HG02885 (cell line): ENCODE measurements at regions not wholly inside any gene's neighbourhood (a gene's known extent, or its start where the extent isn't known, plus 50 kb on each side); places are given as distances from the start of the nearest gene placed in this dataset.

Source experiments
- ATAC-seq: cut with Tn5 transposase; IDR thresholded peaks from one replicate; pipeline ENCODE4 v1.9.1; 2021; ENCODE audit warnings: mild to moderate bottlenecking; ENCODE audit not compliant: unreplicated experiment, poor library complexity

DNA sequence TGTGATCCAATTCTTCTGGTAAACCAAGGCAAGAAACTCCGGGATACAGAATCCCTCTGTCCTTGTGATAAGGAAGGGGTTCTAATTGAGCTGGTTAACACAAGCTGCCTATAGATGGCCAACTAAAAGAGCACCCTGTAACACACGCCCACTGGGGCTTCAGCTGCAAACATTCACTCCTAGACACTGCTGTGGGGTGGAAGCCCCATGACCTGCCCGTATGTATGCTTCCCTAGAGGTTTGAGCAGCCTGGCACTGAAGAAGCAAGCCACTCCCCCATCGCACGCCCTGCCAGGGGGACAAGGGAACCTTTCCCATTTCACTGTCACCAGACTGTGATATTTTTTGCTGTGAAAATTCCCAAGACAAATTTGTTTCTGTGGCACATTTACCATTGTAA, 516.9 kb upstream of the GOLIM4 start:
- no peak for ATAC-seq

DNA sequence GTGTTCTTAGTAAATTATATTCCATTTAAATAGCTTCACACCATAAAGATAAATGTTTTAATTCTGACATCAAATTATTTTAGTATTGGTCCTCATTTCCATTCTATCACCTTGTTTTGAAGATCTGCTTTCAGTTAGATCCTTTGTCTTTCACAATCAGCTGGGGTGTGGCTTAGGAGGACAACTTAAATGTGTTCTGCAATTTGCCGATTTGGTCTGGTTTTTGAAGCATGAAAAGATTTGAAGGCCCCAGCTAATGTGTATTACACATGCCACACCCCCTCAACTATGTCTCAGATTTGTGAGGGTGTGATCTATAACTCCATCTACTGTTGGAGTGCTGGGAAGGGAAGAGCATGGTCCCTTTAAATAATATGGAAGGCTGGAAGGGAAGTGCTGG, 516.1 kb upstream of the GOLIM4 start:
- no peak for ATAC-seq

DNA sequence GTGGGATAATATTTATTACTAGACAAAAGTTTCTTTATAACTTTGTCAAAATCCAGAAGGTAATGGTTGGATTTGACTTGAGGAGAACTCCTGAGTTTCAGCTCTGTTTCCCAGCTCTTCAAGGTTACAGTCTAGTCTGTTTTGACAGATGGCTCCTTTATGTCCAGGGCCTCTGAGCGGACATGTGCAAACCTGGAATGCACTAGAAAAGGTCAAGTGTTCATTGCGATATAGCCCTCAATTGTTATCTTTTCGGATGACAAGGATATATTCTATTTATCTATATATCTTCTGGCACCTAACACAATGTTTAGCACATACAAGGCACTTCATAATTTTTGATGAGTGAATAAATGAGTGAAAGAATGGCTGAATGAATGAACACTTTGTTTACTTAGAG, 513.2 kb upstream of the GOLIM4 start:
- no peak for ATAC-seq

DNA sequence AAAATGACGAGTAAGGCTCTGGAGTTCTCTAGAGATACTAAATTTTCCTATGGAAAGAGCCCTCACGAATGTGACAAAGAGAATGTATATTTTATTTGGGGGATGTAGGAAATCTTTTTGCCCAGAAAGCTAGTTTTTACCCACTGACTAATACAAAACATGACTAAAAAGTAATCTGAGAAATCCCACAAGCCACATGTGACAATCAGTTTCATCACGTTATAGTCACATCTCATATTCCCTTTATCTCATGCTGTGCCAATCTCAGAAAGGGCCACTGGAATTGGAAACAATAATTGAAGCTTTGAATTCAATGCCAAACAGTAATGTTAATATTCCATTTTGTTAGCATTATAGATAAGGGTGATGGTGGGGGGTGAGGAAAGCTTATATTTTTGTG, 509.0 kb upstream of the GOLIM4 start:
- no peak for ATAC-seq

DNA sequence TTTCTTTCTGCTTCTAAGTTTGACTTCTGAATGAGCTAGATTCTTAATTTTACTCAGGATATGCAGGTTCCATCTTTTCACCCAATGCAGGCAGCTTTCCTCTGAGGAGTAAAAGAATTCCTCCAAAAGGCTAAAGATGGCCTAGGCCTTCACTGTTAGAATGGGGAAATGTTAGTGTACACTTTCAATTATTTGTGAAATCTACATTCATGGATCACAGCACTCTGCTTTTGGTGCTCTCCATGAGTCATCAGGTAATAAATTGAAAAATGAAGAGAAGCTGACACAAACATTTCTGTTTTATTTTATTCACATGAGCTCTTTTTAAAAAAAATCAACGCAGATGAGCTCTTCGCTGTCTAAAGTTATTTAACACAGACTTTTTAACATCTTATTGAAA, 502.5 kb upstream of the GOLIM4 start:
- ATAC-seq, result no peak

DNA sequence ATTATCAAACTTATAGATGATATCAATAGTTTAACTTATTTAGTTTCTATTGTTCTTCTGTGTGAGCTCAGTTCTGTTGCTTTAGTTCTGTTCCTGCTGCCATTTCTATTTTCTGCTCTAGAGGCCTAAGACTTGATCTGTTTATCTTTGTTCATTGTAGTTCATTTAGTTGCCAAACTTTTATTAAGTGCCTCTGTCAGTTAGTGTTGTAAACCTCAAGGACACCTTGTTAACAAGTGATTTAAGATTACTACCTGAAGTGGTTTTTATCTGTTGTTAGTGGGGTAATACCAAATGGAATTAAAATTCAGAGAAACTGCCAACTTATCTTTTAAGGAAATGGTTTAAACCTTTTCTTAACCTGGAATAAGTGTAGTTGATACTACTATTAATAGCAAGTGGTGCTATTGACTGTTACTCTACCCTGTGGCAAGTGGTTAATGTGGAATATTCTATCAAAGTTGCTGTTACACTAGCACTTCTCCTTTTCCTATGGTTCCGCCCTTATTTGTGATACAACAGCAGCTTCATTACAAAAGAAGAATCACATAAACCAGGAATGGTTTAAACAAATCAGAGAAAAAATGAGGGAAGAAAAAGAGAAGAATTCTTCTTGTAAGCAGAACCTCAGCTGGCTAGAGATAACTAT, 500.6 kb upstream of the GOLIM4 start:
- no peak for ATAC-seq

DNA sequence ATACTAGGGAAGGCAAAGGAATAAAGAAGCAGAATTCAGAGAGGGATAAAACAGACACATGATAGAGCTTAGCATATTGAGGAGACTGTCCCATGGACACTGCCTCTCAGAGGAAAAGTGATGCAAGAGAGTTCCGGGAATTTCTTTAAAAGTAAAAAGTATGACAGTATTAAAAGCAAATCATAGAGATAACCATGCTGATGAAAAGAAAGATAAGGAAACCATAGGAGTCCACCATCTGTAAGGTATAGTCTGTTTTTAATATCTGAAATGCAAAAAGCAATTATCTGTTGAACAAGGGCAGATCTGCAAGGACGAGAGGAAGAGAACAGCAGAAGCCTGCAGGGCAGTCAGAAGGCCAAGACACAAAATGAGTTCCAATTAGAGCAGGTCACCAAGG, 495.9 kb upstream of the GOLIM4 start:
- ATAC-seq, result no peak

DNA sequence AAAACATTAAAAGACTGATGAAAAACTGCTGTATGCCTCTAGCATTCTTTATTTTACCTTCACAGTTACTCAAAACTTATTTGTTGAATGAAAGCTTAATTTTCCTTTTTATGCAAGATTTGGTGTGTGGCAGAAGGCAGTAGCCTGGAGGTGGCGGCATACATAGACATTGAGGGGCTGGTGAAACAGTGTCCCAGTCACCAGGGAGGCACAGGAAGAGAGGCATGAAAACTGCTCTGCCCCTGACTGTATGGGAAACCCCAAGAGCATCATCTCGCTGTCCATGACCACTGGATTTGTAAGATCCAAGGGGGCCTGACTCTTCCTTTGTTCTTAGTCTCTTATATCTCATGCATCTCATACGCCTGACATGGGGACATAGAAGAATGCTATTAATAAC, 493.7 kb upstream of the GOLIM4 start:
- ATAC-seq, result no peak

DNA sequence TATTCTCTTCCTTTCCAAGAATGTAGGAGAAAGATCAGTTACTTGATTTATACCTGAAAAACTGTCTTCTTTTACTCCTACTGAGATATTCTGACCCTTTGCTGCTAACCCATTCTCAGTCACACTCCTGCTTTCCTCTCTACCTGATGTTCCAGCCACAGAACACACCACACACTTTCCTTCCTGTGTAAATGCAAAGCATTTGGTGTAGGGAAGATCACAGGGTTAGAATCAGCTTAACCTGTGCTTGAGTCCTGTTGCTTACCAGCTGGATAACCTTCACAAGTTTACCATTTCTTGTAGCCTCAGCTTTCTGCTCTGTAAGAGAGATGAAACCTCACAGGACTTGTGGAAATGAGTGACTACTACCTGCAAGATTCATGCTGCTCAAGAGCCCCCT, 489.8 kb upstream of the GOLIM4 start:
- ATAC-seq, result peak; percentile 73

DNA sequence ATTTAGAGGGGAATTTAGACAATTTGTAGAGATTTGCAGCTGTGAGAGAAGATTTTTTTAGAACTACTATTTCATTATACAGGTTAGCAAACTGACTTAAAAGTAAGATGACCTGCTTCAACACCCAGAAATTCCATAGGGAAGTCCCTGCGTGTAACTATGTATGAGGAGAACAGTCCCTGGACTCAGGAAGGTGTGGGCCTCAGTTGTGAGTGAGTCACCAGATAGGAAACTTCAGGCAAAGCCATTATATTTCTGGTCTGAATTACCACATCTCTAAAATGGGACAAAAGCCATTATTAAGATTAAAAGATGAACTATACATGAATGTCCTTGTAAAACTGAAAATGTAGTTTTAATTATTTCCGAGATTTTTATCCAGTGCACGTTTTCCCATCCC, 488.3 kb upstream of the GOLIM4 start:
- ATAC-seq, result no peak

DNA sequence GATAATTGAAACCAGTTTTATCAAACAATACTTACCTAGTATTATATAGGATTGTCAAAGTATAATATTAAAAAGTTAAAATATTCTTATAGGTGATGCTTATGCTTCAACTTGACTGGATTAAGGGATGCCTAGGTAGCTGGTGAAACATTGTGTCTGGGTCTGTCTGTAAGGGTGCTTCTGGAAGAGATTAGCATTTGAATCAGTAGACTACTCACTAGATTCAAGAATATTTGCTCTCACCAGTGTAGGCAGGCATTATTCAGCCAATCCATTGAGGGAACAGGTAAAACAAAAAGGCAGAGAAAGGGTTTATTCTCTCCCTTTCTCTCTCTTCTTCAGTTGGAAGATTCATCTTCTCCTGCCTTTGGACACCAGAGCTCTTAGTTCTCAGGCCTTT, 486.8 kb upstream of the GOLIM4 start:
- ATAC-seq, result no peak

DNA sequence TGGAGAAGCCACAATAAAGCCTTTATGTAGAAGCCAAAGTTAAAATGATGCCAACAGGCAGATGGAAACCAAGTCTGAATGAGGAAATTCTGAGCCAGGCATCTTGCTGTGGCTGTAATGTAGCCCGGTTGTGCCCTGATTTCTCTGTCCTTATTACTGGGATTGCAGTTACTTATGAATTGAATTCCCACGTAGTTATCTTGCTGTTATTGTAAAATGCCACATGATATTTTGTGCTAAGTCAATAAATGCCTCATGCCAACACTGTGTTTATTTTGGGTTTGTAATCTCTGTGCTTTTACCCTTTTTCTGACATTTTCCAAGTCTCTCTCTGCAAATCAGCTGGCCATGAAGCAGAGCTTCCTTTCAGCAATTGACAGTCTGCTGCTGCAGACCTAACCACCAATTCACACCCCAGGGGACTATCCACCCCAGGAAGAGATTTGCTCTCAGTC, 486.1 kb upstream of the GOLIM4 start:
- ATAC-seq, result peak; percentile 59

DNA sequence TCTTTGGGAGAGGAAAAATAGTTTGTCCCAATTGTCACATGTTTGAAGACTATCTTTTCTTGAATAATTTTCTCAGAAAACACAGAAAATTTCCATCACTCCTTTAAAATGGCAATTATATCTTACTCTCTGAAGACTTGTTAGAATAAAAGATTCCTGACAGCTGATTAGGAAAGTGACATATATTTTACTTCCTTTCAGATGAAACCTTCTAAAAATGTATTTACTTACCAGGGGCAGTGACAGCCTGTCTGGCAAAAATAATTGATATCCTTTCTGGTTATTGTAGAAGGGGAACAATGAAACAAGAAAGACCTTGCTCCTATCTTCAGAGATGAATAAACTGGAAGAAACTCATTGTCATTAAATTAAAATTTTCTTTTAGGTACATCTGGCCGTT, 483.3 kb upstream of the GOLIM4 start:
- no peak for ATAC-seq

DNA sequence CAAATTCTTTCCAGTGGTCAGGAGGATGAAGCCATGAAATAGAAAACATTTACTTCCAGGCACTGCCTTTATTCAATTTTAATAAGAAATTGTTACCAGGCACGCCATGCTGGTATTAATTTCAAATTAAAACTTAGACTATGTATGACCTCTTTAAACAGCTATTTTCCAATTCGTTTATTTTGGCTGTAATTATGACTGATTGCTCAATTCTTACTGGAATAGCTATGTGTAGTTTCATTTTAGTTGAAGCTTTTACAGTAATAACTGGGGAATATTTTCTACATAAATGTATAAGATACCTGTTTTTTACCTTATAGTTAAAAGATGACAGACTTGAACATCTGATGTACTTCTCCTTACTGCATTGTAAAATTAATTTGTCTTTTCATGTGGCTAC, 480.0 kb upstream of the GOLIM4 start:
- no peak for ATAC-seq

DNA sequence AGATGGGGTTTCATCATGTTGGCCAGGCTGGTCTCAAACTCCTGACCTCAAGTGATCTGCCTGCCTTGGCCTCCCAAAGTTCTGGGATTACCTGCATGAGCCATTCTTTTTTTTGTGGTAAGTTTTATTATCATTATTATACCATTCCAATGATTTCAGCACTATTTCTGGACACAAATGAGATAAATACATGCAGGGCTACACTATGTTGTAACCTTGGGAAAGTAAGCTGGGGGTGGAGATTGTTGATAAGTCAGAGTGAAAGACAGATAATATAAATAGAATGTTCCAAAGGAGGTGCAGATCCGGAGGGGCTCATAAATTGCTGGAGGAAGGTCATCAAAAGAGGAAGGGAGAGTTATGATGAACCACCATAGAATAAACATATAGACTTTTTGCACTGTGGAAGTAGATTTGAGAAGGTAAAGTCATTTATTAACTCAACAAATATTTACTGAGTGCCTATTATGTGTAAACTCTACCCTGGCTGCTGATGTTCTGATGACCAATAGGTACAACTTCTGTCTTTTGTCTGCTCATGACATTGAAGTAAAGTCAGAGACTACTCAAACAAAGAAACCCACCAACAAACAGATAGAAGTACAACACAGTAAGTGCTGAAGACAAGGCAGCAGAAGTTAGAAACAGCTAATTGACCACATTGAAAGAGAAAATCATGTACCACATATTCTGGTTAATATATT, 478.9 kb upstream of the GOLIM4 start:
- no peak for ATAC-seq

DNA sequence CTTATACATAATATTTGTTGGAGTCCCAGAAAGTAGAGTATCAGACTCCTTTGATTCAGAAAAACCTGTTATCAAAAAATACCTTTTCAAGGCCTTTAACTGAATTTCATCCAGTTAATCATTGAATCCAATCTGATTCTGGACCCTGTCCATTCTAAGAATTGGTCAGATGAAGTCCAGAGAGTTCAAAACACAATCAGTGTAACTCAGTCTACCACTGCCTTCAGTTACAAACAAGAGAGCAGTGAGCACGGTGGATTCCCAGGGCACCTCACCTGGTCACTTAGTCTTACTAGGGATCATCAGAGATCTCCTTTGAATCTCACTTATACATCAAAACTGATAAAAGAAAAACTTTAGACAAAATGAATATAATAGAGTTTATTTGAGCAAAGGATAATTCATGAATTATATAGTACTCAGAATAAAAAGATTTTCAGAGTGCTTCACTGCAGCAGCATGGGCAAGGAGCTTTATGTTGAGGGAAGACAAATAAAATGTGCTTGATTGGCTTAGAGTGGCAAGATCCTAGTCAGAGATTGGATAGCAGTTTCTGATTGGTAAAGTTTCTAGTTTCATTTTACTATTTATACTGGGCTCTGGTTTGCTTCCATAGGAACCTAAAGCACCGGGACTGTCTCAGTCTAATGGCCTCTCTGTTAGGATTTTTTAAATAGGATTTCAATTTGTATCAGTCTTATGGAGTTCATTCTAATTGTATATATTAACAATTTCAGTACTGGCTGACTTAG, 474.9 kb upstream of the GOLIM4 start:
- no peak for ATAC-seq

DNA sequence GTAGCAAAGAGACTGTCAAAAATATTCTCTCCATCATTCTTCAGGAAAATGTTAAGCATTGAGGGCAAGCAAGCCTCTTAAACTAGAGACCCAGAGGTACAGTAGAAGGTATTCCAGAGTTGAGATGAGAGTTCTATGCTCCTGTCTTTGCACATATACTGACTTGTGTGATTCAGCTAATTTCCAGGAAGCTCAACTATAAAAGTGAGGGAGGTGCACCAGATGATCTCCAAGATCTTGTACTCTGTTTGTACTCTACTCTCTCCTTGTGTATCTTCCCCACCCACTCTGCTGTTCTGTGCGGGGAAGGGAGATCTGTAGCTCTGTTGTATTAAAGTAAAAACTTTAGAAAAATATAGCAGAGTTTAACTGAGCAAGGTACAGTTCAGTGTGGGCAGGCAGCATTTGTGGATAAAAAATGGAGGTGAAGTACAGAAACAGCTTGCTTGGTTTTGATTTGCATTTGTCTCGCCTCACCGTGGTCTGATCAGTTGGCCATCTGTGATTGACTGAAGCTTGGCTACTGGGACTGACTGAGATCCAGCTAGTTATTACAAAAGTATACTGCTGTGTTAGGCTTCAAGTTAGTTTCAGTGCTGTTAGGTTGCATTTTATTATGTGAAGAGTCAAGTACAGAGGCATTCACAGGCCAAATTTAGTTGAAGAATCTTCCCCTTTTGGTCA, 463.1 kb upstream of the GOLIM4 start:
- peak; percentile 63 for ATAC-seq

DNA sequence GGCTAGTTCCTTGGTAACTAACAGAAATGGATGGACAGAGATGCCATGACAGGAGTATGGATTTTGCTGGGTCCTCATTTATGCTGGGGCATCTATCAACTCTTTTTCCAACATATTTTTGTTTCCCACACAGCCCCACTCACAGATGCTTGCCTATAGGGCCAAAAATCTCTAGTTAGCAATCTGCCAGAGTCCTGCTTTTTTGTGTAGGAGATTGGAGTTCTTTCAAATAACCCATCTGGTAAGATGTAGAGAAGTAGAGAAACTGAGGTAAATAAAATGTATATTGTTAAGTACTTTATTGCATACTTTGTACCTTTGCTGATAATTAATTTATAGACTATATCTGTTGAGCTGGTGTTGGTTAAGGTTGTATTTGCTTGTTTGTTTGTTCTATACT, 456.5 kb upstream of the GOLIM4 start:
- no peak for ATAC-seq

DNA sequence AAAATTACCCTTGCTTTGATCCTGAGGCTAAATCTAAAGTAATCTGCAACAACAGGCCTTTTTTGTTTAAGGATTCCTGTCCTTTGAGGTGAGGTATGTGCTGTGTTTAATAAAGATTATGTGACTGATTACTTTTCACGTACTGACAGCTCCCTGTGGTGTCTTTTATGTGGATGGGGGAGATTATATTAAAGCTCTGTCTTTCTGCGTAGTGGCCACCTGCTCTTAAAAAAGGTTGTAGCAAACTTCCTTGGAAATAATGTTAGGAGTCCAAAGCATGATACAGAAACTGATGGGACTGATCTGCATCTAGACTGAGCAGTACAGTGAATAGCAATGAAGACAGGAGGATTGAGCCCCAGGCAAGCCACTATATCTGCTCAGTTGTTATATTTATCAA, 453.0 kb upstream of the GOLIM4 start:
- ATAC-seq, result no peak

DNA sequence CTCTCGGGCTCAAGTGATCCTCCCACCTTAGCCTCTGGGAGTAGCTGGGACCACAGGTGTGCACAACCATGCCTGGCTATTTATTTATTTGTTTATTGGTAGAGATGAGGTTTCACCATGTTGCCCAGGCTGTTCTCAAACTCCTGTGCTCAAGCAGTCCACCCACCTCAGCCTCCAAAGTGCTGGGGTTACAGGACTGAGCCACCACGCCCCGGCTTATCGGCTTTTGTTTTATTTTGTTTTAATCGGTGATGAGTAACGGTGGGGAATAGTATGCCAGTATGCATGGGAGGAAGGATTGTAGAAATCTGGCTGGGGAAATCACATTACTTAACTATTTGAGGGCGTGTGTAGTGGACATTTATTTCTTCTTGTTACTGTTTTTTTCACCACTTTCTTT, 451.0 kb upstream of the GOLIM4 start:
- ATAC-seq, result no peak

DNA sequence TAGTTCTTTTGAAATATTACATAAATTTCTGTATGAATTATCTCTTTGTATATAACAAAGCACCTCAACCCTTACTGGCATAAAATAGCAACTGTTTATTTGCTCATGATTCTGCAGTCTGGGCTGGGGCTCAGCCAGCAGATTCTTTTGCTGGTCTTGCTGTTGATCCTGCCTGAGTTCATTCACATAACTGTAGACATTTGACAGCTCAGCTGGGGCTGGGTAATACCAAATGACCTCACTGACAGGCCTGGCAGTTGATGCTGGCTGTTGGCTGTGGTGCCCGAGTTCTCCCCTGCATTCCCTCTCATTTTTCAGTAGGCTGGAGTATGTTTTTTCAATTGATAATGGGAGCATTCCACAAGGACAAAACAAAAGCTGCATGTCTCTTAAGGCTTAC, 449.9 kb upstream of the GOLIM4 start:
- ATAC-seq, result no peak
